ENCODE measurements at regions not wholly inside any gene's neighbourhood (a gene's known extent, or its start where the extent isn't known, plus 50 kb on each side); places are given as distances from the start of the nearest gene placed in this dataset.

- H3K4me3 Mint-ChIP-seq: no peak overlapping the region
These were observed 732.7 kb downstream of the PDCD6IP start for GRCh38 chr3:34531156-34531555.

GRCh38 chr3:34533451-34533850 lies 735.0 kb downstream of the PDCD6IP start:
- no peak overlapping the region for H3K27ac Mint-ChIP-seq
- no peaks in the 10 kb centered on the region for H3K36me3 Mint-ChIP-seq (ENCODE audit: low read depth)
- H3K4me3 Mint-ChIP-seq: no peak overlapping the region
- peaks cover 28% of the 10 kb centered on the region for H3K9me3 Mint-ChIP-seq
- no peak for TF ChIP-seq CTCF (IDR thresholded peaks at IDR 0.05)
- no peak for DNase-seq
- H3K4me1 Mint-ChIP-seq (ENCODE audit: low read depth): no peaks in the 10 kb centered on the region
- no peaks in the 10 kb centered on the region; the same call in 1 of the 2 replicates for H3K27me3 Mint-ChIP-seq (ENCODE audit: insufficient read depth)

More at GRCh38 chr3:34531156-34531555, 732.7 kb downstream of the PDCD6IP start:
- Mint-ChIP-seq H3K27ac (no peak overlapping the region), H3K27me3 (ENCODE audit: insufficient read depth) (no peaks in the 10 kb centered on the region), H3K4me1 (ENCODE audit: low read depth) (no peaks in the 10 kb centered on the region), H3K9me3 (peaks cover 32% of the 10 kb centered on the region), H3K36me3 (ENCODE audit: low read depth) (no peaks in the 10 kb centered on the region)
- DNase-seq: no peak
- TF ChIP-seq CTCF (IDR thresholded peaks at IDR 0.05): no peak

GRCh38 chr3:34534013-34534412 lies 735.6 kb downstream of the PDCD6IP start:
- Mint-ChIP-seq H3K4me1 (ENCODE audit: low read depth) (no peaks in the 10 kb centered on the region), H3K27me3 (ENCODE audit: insufficient read depth) (no peaks in the 10 kb centered on the region; the same call in 1 of the 2 replicates), H3K9me3 (peaks cover 33% of the 10 kb centered on the region), H3K36me3 (ENCODE audit: low read depth) (no peaks in the 10 kb centered on the region), H3K4me3 (no peak overlapping the region), H3K27ac (no peak overlapping the region)
- TF ChIP-seq CTCF (IDR thresholded peaks at IDR 0.05): no peak
- no peak for DNase-seq

GRCh38 chr3:34544136-34544535 lies 745.7 kb downstream of the PDCD6IP start:
- DNase-seq: no peak
- Mint-ChIP-seq H3K27me3 (ENCODE audit: insufficient read depth) (no peaks in the 10 kb centered on the region), H3K27ac (no peak overlapping the region)

GRCh38 chr3:34547297-34547920 lies 749.0 kb downstream of the PDCD6IP start:
- Mint-ChIP-seq H3K27me3 (ENCODE audit: insufficient read depth) (no peaks in the 10 kb centered on the region), H3K27ac (no peak overlapping the region), H3K4me1 (ENCODE audit: low read depth) (no peaks in the 10 kb centered on the region), H3K4me3 (no peak overlapping the region), H3K36me3 (ENCODE audit: low read depth) (no peaks in the 10 kb centered on the region), H3K9me3 (peaks cover 9% of the 10 kb centered on the region)
- no peak for DNase-seq
- TF ChIP-seq CTCF (IDR thresholded peaks at IDR 0.05): no peak

More at GRCh38 chr3:34544136-34544535, 745.7 kb downstream of the PDCD6IP start:
- Mint-ChIP-seq H3K9me3 (peaks cover 5% of the 10 kb centered on the region), H3K36me3 (ENCODE audit: low read depth) (no peaks in the 10 kb centered on the region), H3K4me3 (no peak overlapping the region), H3K4me1 (ENCODE audit: low read depth) (no peaks in the 10 kb centered on the region)
- TF ChIP-seq CTCF (IDR thresholded peaks at IDR 0.05): no peak
